ENCODE measurements at regions not wholly inside any gene's neighbourhood (a gene's known extent, or its start where the extent isn't known, plus 50 kb on each side); places are given as distances from the start of the nearest gene placed in this dataset.
"Not testable (repeated sequence)": the region's sequence is repeated elsewhere in the genome, so short reads cannot be mapped to it uniquely, and the experiment has no call there.

- H3K4me3 ChIP-seq: no peak overlapping the region
- no peaks in the 10 kb centered on the region for H3F3A ChIP-seq (ENCODE audit: insufficient read depth, low read depth)
- H3K79me2 ChIP-seq (ENCODE audit: low read depth): no peaks in the 10 kb centered on the region
- no peaks in the 10 kb centered on the region for H4K20me1 ChIP-seq (ENCODE audit: insufficient read depth)
- no peaks in the 10 kb centered on the region for H3K9me3 ChIP-seq (ENCODE audit: insufficient read depth, low read depth)
- intact Hi-C loops (cut with micrococcal nuclease; ENCODE audit: unreplicated experiment): no loop called here
- no TSS peak for BruUV-seq (replicated peaks)
- POLR2A ChIA-PET (ENCODE audit: unreplicated experiment): no interaction called here
- H3K27ac ChIP-seq: no peak overlapping the region
- CTCF ChIA-PET: no interaction called here
- DNase-seq: no peak
- no peak overlapping the region for H2AFZ ChIP-seq
- no peaks in the 10 kb centered on the region for H3K36me3 ChIP-seq (ENCODE audit: low read depth)
- H3K4me1 ChIP-seq (replicated peaks; ENCODE audit: insufficient read depth): no peaks in the 10 kb centered on the region
- no peak overlapping the region for H3K4me2 ChIP-seq
- H3K9me2 ChIP-seq (ENCODE audit: insufficient read depth): no peaks in the 10 kb centered on the region
- TF ChIP-seq EZH2 (IDR thresholded peaks at IDR 0.05; ENCODE audit: low read depth): no peak
- TF ChIP-seq, protein P1, sequence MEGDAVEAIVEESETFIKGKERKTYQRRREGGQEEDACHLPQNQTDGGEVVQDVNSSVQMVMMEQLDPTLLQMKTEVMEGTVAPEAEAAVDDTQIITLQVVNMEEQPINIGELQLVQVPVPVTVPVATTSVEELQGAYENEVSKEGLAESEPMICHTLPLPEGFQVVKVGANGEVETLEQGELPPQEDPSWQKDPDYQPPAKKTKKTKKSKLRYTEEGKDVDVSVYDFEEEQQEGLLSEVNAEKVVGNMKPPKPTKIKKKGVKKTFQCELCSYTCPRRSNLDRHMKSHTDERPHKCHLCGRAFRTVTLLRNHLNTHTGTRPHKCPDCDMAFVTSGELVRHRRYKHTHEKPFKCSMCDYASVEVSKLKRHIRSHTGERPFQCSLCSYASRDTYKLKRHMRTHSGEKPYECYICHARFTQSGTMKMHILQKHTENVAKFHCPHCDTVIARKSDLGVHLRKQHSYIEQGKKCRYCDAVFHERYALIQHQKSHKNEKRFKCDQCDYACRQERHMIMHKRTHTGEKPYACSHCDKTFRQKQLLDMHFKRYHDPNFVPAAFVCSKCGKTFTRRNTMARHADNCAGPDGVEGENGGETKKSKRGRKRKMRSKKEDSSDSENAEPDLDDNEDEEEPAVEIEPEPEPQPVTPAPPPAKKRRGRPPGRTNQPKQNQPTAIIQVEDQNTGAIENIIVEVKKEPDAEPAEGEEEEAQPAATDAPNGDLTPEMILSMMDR (conservative IDR thresholded peaks at IDR 0.05): no peak
- H3K27me3 ChIP-seq (ENCODE audit: insufficient read depth, low read depth): no peaks in the 10 kb centered on the region; the same call in 1 of the 2 replicates
These were observed 195.8 kb upstream of the GPR149 start for GRCh38 chr3:154625756-154626155.

GRCh38 chr3:154619621-154620020, 189.6 kb upstream of the GPR149 start:
- POLR2A ChIA-PET (ENCODE audit: unreplicated experiment); H3K4me1 ChIP-seq (replicated peaks; ENCODE audit: insufficient read depth); DNase-seq; H4K20me1 ChIP-seq (ENCODE audit: insufficient read depth); H3K36me3 ChIP-seq (ENCODE audit: low read depth); BruUV-seq (replicated peaks); CTCF ChIA-PET; H3K79me2 ChIP-seq (ENCODE audit: low read depth); H3K9me2 ChIP-seq (ENCODE audit: insufficient read depth); H3K4me2 ChIP-seq; H3K27me3 ChIP-seq (ENCODE audit: insufficient read depth, low read depth); H2AFZ ChIP-seq; H3K27ac ChIP-seq; H3K9me3 ChIP-seq (ENCODE audit: insufficient read depth, low read depth); H3K4me3 ChIP-seq; H3F3A ChIP-seq (ENCODE audit: insufficient read depth, low read depth): not testable (repeated sequence)
- intact Hi-C loops (cut with micrococcal nuclease; ENCODE audit: unreplicated experiment): loop anchor here (10.0 kb wide), 1 partner anchor 125 kb away; no protein-coding TSS in a partner anchor

DNA sequence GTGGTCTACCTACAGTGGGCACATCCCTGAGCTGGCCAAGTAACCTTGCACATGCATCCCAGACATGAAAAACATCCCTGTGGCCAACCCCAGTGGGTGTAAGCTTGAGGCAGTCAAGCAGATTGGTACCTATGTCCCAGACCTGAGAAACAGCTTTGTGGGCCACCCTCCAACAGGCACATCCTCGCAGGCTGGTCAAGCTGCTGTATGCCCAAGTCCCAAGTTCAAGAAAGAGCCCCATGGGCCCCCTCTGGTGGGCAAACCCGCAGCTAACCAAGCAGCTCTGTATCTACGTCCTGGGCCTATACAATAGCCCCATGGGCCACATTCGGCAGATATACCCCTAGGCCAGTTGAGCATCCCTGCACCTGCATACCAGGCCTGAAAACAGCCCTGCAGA, 186.3 kb upstream of the GPR149 start:
- Histone ChIP-seq H2AFZ (no peak overlapping the region), H3K4me3 (no peak overlapping the region), H3K9me3 (ENCODE audit: insufficient read depth, low read depth) (no peaks in the 10 kb centered on the region), H3K4me2 (no peak overlapping the region), H3F3A (ENCODE audit: insufficient read depth, low read depth) (no peaks in the 10 kb centered on the region), H4K20me1 (ENCODE audit: insufficient read depth) (no peaks in the 10 kb centered on the region), H3K79me2 (ENCODE audit: low read depth) (no peaks in the 10 kb centered on the region), H3K27ac (no peak overlapping the region), H3K27me3 (ENCODE audit: insufficient read depth, low read depth) (no peaks in the 10 kb centered on the region; the same call in 1 of the 2 replicates), H3K36me3 (ENCODE audit: low read depth) (no peaks in the 10 kb centered on the region), H3K4me1 (replicated peaks; ENCODE audit: insufficient read depth) (no peaks in the 10 kb centered on the region), H3K9me2 (ENCODE audit: insufficient read depth) (no peaks in the 10 kb centered on the region)
- intact Hi-C loops (cut with micrococcal nuclease; ENCODE audit: unreplicated experiment): loop anchor here (10.0 kb wide), 1 partner anchor 121 kb away; no protein-coding TSS in a partner anchor
- POLR2A ChIA-PET (ENCODE audit: unreplicated experiment): no interaction called here
- no peak for DNase-seq
- no peak for TF ChIP-seq EZH2 (IDR thresholded peaks at IDR 0.05; ENCODE audit: low read depth)
- TF ChIP-seq, protein P1 (conservative IDR thresholded peaks at IDR 0.05): no peak
- no TSS peak for BruUV-seq (replicated peaks)
- CTCF ChIA-PET: no interaction called here

- H3K27ac ChIP-seq: no peak overlapping the region
- TF ChIP-seq EZH2 (IDR thresholded peaks at IDR 0.05; ENCODE audit: low read depth): no peak
- TF ChIP-seq, protein P1 (conservative IDR thresholded peaks at IDR 0.05): no peak
- no peak overlapping the region for H3K4me2 ChIP-seq
- no peaks in the 10 kb centered on the region for H3K9me2 ChIP-seq (ENCODE audit: insufficient read depth)
- no peaks in the 10 kb centered on the region for H4K20me1 ChIP-seq (ENCODE audit: insufficient read depth)
- no peak for DNase-seq
- H3K79me2 ChIP-seq (ENCODE audit: low read depth): no peaks in the 10 kb centered on the region
- intact Hi-C loops (cut with micrococcal nuclease; ENCODE audit: unreplicated experiment): loop anchor here (10.0 kb wide), 1 partner anchor 121 kb away; no protein-coding TSS in a partner anchor
- BruUV-seq (replicated peaks): no TSS peak
- H3K4me1 ChIP-seq (replicated peaks; ENCODE audit: insufficient read depth): no peaks in the 10 kb centered on the region
- ChIA-PET POLR2A (ENCODE audit: unreplicated experiment) (no interaction called here), CTCF (no interaction called here)
- H3K9me3 ChIP-seq (ENCODE audit: insufficient read depth, low read depth): no peaks in the 10 kb centered on the region
- H2AFZ ChIP-seq: no peak overlapping the region
- H3K36me3 ChIP-seq (ENCODE audit: low read depth): no peaks in the 10 kb centered on the region
- no peak overlapping the region for H3K4me3 ChIP-seq
- no peaks in the 10 kb centered on the region for H3F3A ChIP-seq (ENCODE audit: insufficient read depth, low read depth)
- H3K27me3 ChIP-seq (ENCODE audit: insufficient read depth, low read depth): no peaks in the 10 kb centered on the region
These were observed 185.5 kb upstream of the GPR149 start for GRCh38 chr3:154615471-154615870.

Data from PC-9 (cell line).